ENCODE measurements at regions not wholly inside any gene's neighbourhood (a gene's known extent, or its start where the extent isn't known, plus 50 kb on each side); places are given as distances from the start of the nearest gene placed in this dataset.

DNA sequence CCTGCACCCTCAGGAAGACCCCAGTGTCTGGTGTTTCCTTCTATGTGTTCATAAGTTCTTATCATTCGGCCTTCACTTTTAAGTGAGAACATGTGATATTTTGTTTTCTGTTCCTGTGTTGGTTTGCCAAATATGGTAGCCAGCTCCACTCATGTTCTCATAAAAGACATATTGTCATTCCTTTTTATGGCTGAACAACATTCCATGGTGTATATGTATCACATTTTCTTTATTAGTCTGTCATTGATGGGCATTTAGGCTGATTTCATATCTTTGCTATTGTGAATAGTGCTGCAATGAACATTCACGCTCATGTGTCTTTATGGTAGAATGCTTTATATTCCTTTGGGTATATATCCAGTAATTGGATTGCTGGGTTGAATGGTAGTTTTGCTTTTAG, 645.1 kb downstream of the SLC16A7 start:
- DNase-seq (ENCODE audit: low read depth in 2 of 2), result no peak

DNA sequence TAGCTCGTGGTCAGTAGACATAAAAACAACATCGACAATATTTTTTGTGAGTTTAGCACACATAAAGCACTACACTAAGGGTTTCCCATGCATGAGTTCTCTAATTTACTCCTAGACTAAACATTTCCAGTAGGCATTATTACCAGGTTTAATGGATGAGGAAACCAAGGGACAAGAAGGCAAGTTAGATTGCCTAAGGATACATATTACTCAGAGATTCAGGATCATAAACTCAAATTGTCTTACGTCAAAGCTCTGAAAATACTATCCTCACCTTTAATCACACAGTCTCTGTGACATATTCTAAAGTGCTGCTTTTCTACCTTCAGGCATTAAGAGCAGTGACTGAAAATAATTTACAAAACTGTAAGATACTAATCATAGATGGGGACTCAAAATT, 655.3 kb downstream of the SLC16A7 start:
- no peak for DNase-seq (ENCODE audit: low read depth in 2 of 2)

GRCh38 chr12:60252359-60253096, 656.7 kb downstream of the SLC16A7 start:
- no peak for DNase-seq (ENCODE audit: low read depth in 2 of 2)

DNA sequence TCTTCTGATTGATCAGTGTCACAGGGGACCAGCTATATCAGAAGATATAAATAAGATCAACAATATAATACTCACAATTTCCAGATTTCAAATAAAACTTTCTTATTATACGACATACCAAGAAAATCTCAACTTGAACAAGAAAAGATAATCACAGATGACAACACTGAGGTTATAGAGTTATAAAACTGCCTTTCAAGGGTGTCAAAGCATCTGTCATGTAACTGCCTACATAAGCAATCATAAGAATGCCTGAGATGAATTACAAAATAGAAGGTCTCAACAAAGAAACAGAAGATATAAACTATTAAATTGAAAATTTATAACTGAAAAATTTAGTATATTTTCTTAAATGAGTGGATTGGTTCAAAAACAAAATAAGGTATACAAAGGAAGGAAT, 659.2 kb downstream of the SLC16A7 start:
- no peak for DNase-seq (ENCODE audit: low read depth in 2 of 2)

DNA sequence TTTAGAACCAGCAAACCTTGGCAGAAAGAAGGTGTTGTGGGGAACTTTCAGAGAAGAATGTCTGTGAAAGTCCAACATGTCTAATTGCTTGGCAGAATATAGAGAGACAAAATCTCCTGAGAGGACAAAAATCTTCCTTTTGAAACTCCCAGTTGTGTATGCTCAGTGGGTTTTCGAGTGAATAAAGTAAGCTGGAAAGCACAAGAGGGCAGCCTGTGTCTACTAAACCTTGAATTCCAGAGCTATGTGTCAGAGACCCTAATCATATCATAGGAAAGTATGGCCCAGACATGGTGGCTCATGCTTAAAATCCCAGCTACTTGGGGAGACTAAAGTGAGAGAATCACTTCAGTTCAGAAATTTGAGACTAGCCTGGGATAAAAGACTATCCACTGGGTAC, 661.2 kb downstream of the SLC16A7 start:
- DNase-seq (ENCODE audit: low read depth in 2 of 2), result no peak

DNA sequence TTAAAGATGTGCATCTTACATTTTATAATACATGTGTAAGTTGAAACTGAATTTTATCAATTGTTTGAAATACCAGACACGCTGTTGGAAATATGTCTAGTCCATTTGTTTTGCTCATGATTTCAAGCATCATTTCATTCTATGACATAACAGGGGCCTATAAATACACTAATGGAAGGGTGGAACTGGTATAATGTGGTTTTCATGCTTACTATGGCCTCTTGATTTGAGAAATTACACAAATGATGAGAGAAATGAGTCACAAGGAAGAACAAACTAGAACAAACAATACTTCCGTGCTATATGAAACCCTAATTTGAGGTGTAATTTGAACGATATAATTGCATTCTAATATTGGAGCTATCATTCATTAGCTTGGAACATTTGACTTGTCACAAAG, 663.4 kb downstream of the SLC16A7 start:
- no peak for DNase-seq (ENCODE audit: low read depth in 2 of 2)

DNA sequence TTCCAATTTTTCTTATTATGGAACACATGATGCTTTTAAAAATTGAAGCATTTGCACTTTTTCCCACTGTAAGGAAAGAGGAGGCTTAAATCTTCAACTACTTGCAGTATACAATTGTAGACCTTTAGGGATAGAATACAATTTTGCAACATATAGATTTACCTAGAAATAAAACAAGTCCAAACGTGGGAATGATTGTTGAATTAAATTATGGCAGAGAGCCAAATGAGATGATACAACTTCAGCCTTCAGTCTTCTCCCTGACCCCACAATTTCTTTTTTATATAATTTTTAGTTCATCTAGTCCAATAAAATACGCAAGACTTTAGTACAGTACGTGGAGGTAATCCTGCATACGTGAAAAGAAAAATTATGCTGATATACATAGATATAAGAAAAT, 666.5 kb downstream of the SLC16A7 start:
- no peak for DNase-seq (ENCODE audit: low read depth in 2 of 2)

GRCh38 chr12:60263161-60263560, 667.3 kb downstream of the SLC16A7 start:
- no peak for DNase-seq (ENCODE audit: low read depth in 2 of 2)

DNA sequence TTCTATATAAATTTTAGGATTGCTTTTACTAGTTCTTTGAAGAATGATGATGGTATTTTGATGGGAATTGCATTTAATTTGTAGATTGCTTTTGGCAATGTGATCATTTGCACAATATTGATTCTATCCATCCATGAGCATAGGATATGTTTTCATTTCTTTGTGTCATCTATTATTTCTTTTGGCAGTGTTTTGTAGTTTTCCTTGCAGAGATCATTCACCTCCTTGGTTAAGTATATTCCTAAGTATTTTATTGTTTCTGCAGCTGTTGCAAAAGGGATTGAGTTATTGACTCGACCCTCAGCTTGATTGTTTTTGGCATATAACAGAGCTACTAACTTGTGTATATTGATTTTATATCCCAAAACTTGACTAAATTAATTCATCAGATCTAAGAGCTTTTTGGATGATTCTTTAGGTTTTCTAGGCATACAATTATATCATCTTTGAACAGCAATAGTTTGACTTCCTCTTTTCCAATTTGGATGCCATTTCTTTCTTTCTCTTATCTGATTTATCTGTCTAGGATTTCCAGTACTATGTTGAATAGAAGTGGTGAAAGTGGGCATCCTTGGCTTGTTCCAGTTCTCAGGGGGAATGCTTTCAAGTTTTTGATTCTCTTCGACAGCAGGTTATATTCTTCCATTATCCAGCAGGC, 668.1 kb downstream of the SLC16A7 start:
- no peak for DNase-seq (ENCODE audit: low read depth in 2 of 2)

- DNase-seq (ENCODE audit: low read depth in 2 of 2), result no peak
Observed at GRCh38 chr12:60265741-60266140, 669.9 kb downstream of the SLC16A7 start.

DNA sequence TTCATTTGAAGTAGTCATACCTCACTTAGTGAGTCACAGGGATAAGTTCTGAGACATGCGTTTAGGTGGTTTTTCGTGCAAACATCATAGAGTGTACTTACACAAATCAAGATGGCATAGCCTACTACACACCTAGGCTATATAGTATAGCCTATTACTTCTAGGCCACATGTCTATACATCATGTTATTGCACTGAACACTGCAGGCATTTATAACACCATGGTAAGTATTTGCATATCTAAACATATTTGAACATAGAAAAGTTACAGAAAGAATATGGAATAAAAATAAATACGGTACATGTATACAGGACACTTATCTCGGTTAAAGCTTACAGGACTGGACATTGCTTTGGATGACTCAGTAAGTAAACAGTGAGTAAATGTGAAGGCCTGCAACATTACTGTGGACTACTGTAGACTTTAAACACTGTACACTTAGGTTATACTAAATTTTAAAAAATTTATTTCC, 670.6 kb downstream of the SLC16A7 start:
- DNase-seq (ENCODE audit: low read depth in 2 of 2), result no peak

DNA sequence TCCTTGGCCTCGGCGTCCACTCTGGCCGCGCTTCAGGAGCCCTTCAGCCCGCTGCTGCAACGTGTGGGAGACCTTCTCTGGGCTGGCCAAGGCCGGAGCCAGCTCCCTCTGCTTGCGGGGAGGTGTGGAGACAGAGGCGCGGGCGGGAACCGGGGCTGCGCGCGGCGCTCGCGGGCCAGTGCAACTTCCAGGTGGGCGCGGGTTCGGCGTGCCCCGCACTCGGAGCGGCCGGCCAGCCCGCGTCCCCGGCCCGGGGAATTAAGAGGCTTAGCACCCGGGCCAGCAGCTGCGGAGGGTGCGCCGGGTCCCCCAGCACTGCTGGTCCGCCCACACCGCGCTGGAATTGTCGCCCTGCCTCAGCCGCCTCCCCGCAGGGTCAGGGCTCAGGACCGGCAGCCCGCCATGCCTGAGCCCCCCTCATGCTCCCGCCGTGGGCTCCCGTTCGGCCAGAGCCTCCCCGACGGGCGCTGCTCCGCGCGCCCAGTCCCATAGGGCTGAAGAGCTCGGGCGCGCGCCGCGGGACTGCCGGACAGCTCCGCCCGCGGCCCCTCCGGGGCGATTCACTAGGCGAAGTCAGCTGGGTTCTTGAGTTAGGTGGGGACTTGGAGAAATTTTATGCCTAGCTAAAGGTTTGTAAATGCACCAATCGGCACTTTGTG, 673.9 kb downstream of the SLC16A7 start:
- no peak for DNase-seq (ENCODE audit: low read depth in 2 of 2)

GRCh38 chr12:60271816-60272215, 676.0 kb downstream of the SLC16A7 start:
- DNase-seq (ENCODE audit: low read depth in 2 of 2), result no peak

DNA sequence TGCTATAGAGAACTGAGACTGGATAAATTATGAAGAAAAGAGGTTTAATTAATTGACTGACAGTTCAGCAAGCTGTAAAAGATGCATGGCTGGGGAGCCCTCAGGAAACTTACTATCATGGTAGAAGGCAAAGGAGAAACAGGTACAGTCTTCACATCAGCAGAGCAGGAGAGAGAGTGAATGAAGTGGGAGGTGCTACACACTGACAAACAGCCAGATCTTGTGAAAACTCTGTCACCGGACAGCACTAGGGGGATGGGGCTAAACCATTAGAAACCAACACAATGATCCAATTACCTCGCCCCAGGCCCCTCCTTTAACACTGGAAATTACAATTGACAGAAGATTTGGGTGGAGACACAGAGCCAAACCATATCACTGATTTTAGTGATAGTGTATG, 682.4 kb downstream of the SLC16A7 start:
- DNase-seq (ENCODE audit: low read depth in 2 of 2), result no peak

GRCh38 chr12:60279221-60279620, 683.4 kb downstream of the SLC16A7 start:
- DNase-seq (ENCODE audit: low read depth in 2 of 2), result no peak

DNA sequence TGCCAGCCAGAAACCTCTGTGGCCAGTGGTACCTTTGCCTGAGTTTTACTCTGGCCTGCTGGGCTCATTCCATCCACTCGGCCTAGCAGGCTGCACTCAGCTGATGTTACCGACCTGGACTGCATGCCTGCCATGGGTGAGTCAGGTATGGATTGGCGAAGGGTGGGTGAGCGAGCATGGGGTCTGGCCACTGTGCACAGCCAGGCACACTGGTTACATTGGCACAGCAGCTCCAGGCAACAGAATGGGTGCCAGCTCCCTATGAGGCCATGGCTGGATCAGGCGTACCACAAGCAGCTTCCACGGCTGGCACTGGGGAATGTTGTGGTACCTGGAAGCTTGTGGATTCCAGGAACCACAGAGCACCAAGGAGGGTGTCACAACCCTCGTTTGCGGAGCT, 685.7 kb downstream of the SLC16A7 start:
- DNase-seq (ENCODE audit: low read depth in 2 of 2), result no peak

GRCh38 chr12:60290532-60290931, 694.7 kb downstream of the SLC16A7 start:
- DNase-seq (ENCODE audit: low read depth in 2 of 2), result no peak

DNA sequence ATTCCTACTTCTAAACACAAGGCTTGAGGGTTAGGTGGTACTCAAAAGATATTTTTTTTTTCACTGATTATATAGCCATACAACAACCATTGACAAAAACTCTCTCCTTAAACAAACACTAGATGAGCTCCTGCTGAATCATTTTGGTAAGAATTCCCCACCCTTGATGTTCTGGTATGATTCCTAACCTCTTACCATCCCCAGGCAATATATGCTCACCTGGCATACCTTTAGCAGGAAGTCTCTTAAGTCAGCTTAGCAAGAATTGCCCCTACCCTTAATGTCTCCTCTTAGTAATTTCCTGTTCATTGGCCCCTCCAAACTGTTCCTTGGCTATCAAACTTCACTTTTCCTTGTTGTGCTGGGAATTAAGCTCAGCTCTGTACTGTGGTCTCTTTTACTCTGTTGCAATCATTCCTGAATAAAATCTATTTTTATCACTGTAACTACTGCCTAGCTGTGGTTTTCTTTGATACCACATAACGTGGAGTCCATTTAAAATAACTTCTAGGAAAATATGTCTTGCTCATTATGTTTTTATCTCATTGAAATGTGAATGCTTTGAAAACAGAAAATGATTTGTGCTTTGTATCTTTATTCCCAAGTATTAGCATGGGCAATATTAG, 712.6 kb downstream of the SLC16A7 start:
- DNase-seq (ENCODE audit: low read depth in 2 of 2), result no peak

DNA sequence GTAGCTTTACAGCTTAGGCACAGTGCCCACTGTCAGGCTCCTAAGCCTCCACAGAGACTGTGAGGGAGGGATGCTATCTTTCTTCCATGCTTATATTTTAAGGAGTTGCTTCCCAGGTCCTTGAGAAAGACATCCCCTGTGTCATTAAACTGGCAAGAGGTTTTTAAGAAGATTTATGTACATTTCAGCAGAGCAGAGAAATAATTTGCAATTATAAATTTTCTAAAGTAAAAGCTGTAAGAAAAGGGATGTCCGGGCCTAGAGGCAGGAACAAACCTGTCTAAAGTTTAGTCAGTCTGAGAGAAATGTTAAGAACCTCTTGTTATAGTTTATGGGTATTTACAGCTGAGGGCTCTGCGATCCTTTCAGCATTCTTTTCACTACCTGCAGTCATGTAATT, 716.1 kb downstream of the SLC16A7 start:
- no peak for DNase-seq (ENCODE audit: low read depth in 2 of 2)

- DNase-seq (ENCODE audit: low read depth in 2 of 2), result no peak
Observed at GRCh38 chr12:60317361-60317760, 721.5 kb downstream of the SLC16A7 start.

DNA sequence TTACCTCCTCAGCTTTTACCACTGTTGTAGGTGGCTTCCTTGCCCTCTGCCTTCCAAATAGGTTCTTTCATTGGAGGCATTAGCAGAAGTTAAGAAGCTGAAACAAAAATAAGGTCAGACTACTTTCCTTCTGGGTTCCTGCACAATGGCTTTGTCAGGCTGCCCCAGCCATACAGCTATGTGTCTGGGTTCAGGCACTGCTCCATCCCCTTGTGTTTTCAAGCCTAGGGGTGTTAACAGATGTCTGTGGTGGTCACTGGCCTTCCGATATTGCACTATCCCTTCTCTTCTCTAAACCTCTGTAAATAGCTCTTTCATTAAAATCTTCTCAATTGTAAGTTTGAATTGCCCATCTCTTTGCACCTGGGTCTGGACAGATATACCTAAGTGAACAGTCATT, 728.9 kb downstream of the SLC16A7 start:
- no peak for DNase-seq (ENCODE audit: low read depth in 2 of 2)

DNA sequence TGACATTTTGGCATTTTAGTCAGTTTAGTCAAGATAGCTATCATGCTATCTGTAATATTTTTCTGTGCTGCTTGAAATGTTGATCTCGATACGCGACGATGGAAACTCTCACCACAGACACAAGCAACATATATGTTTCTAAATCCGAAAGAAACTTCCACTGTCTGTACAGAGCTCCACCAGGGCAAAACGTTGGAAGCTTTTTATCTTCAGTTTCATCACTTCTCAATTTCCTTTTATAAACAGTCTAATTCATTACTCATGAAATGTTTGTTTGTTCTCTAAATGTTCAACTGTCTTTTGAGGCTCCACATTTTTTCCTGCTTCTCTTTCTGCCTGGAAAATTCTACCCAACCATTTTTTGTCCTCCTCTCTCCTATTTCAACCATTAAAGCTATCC, 737.6 kb downstream of the SLC16A7 start:
- DNase-seq (ENCODE audit: low read depth in 2 of 2), result no peak

GRCh38 chr12:60335745-60336144, 739.9 kb downstream of the SLC16A7 start:
- no peak for DNase-seq (ENCODE audit: low read depth in 2 of 2)

All from stimulated activated CD4-positive, alpha-beta T cell treated with anti-CD3 and anti-CD28 coated beads, Interleukin-1b, Interleukin-23, amount 100 ng/mL, for 1 hour (primary cell).